T-helper 17 cell (primary cell): ENCODE measurements at regions not wholly inside any gene's neighbourhood (a gene's known extent, or its start where the extent isn't known, plus 50 kb on each side); places are given as distances from the start of the nearest gene placed in this dataset.

Experiments
- ATAC-seq: fragments of 150-1000 bp; cut with Tn5 transposase; 2 replicates; pipeline ENCODE4 v1.10.0; 2021; ENCODE audit warnings: mild to moderate bottlenecking, moderate library complexity
- DNase-seq, 3 donors: peaks; one replicate each; pipeline versions ENCODE4 v3.0.0 to v3.0.0-alpha.2; 2020 to 2021
- H3K9me3 ChIP-seq: one replicate; pipeline ENCODE4 v1.7.0; 2013; ENCODE audit warnings: low read length, mild to moderate bottlenecking; ENCODE audit not compliant: control insufficient read depth, poor library complexity, severe bottlenecking
- H3K27ac Mint-ChIP-seq: one replicate; pipeline ENCODE4 v1.8.0; 2022; ENCODE audit warnings: mild to moderate bottlenecking, moderate library complexity, mixed read lengths
- H3K27me3 Mint-ChIP-seq: one replicate; pipeline ENCODE4 v1.8.0; 2022; ENCODE audit warnings: mixed read lengths
- H3K36me3 Mint-ChIP-seq: one replicate; pipeline ENCODE4 v1.8.0; 2022; ENCODE audit warnings: low read depth, mixed read lengths
- H3K4me1 Mint-ChIP-seq: one replicate; pipeline ENCODE4 v1.8.0; 2022; ENCODE audit warnings: mild to moderate bottlenecking, mixed read lengths
- H3K4me3 Mint-ChIP-seq: one replicate; pipeline ENCODE4 v1.8.0; 2022; ENCODE audit warnings: mild to moderate bottlenecking, moderate library complexity, mixed read lengths

DNA sequence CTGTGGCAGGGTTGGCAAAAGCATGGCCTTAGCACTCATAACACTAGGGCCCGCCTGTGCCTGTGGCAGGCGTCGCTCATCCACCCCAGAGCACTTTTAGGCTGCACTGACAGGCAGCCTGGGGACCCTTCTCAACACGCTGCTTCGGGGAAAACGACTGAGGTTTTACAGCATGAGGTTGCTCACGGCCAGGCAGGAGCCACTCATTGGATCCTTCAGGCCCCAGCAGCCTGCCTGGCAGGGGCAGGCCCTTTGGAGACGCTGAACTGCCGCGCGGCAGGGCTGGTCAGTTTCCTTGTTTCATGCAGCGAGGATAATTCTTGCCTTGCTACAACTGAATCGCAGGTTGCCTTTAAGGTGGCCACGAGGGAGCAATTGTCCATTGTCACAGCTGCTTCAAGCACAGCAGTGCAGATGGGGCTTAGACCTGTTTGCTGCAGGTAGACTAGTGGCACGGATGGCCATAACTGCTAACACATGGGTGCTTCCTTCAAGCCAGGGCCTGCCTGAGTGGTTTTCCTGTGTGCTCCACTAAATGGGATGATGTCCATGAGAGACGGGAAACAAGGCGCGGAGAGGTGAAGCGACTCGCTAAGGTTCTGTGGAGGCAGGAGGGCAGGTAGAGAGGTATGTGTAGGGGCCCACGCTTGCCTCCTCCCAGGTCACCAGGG lies 49.9 kb upstream of the HS6ST1 start:
- Mint-ChIP-seq H3K4me1 (peaks cover 4% of the 10 kb centered on the region), H3K27me3 (peaks cover 11% of the 10 kb centered on the region), H3K4me3 (no peak overlapping the region), H3K27ac (no peak overlapping the region), H3K36me3 (no peaks in the 10 kb centered on the region)
- H3K9me3 ChIP-seq, result no peaks in the 10 kb centered on the region
- ATAC-seq (no peak), DNase-seq (no peak)

DNA sequence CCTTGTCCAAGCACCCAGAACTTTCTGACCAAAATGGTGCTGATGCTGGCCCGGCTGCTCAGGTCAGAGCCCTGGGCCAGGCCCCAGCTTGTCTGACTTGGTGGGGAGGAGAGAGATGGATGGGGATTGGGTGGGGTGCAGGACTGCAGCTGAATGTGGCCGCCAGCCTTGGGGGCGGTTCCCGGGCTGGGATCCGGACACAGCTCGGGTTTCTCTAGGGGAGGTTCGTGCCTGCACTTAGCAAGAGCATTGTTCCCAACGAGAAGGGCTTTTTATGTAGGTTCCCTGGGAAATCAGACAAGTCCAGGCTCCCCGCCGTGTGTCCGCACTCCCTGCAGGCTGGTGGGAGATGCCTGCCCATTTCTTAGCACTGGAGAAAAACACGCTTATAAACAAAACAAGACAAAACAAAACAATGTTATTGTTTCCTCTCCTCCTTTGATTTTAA lies 50.5 kb upstream of the HS6ST1 start:
- Mint-ChIP-seq H3K4me1 (peaks cover 4% of the 10 kb centered on the region), H3K27me3 (peaks cover 16% of the 10 kb centered on the region), H3K4me3 (no peak overlapping the region), H3K36me3 (no peaks in the 10 kb centered on the region), H3K27ac (no peak overlapping the region)
- no peak for ATAC-seq
- H3K9me3 ChIP-seq, result no peaks in the 10 kb centered on the region
- no peak for DNase-seq

DNA sequence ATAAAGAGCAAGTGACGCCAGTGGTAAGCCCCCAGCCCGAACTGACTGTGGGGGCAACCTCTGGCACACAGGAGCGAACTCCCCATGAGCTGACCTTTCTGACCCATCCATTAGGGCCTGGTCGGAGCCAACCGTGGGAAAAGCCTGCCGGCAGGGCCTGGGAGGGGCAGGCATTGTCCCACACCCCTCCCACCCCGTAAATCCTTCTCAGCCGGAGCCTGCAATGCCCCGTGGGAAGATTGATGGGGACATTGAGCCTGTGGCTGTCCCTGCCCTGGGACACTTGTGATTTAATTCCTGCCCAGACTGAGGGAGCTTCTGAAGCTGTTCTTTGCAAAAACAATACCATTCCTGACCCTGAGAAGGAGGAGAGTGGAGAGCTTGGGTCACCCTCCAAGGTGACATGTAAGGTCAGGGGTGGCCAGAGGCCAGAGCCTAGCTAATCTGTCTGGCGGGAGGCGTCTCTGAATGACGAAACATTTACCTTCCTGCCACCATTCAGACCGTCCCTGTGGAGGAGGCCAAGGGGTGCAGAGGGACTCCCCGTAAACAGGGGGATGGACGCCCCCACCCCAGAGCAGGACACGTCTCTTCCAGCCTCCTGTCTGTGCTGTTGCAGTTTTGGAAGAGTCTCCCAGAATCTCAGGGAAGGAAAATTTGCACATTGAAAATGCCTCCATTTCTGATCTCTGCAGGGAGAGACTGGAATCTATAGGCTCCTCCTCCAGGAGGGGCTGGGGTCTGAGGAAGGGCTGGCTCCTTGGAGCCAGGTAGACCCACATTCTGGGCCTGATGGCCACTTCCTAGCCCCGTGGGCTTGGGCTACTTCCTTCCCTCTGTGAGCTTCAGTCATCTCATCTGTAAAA lies 51.2 kb upstream of the HS6ST1 start:
- ATAC-seq (no peak), DNase-seq (no peak)
- Mint-ChIP-seq H3K36me3 (no peaks in the 10 kb centered on the region), H3K27me3 (peaks cover 16% of the 10 kb centered on the region), H3K4me3 (no peak overlapping the region), H3K27ac (no peak overlapping the region), H3K4me1 (peaks cover 4% of the 10 kb centered on the region)
- no peaks in the 10 kb centered on the region for H3K9me3 ChIP-seq

DNA sequence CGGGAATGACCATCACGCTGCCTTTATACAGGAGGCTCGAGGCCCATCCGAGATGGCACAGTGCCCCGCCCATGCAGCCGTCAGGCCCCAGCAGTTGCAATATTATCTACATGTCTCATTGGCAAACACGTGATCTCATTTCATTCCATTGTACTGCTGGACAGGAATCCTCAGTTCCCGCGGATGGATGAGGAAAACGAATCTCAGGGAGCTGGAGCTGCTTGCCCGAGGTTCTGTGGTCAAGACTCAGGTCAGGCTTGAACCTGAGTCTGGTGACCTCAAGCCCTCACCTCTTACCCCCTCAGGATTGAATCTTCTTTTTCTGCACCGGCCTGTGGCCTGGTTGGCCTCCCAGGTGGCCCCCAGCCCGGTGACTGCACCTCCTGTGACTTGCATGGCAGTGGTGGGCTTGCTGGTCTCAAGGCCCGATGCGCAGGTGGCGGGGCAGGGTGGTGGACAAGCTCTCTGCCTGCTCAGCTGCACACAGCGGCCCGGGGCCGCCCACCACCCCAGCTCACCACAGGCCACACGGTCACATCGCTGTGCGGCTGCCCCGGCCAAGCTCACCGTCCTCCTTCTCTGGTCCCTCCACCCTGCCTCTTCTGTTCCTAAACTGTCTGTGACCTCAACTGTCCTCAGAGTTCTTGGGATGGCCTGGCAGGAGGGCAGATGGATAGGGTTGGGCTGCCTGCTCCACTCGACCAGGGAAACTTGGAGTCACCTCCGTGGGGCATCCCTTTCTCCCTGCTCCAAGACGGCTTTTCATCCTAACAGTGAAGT lies 52.0 kb upstream of the HS6ST1 start:
- H3K4me3 Mint-ChIP-seq, result no peak overlapping the region
- ATAC-seq, result no peak
- H3K27me3 Mint-ChIP-seq, result peaks cover 16% of the 10 kb centered on the region
- H3K27ac Mint-ChIP-seq, result no peak overlapping the region
- DNase-seq, result peak in 1 of 3 donors; percentile 6
- H3K36me3 Mint-ChIP-seq, result no peaks in the 10 kb centered on the region
- no peaks in the 10 kb centered on the region for H3K9me3 ChIP-seq
- peaks cover 4% of the 10 kb centered on the region for H3K4me1 Mint-ChIP-seq

DNA sequence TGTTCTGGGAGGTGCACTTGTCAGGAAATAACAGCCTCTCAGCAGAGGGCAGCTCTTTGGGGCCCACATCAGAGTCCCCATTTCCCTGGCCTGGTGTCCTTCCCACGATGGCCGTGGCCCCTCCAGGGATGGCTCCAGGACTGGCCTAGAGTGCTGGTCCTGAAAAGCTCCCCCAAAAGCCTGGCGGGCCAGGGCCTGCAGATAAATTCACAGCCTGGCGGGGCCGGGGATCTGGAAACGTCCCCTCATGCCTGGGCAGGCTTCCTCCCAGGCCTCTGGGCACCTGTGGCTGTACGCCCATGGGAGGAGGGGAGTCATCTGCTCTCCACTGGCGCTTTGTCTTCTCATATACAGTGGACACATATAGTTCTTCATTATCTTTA lies 52.6 kb upstream of the HS6ST1 start:
- no peaks in the 10 kb centered on the region for H3K9me3 ChIP-seq
- H3K27ac Mint-ChIP-seq, result no peak overlapping the region
- H3K4me3 Mint-ChIP-seq, result no peak overlapping the region
- ATAC-seq (no peak), DNase-seq (peak in 1 of 3 donors; percentile 10)
- peaks cover 4% of the 10 kb centered on the region for H3K4me1 Mint-ChIP-seq
- no peaks in the 10 kb centered on the region for H3K36me3 Mint-ChIP-seq
- H3K27me3 Mint-ChIP-seq, result peaks cover 16% of the 10 kb centered on the region

DNA sequence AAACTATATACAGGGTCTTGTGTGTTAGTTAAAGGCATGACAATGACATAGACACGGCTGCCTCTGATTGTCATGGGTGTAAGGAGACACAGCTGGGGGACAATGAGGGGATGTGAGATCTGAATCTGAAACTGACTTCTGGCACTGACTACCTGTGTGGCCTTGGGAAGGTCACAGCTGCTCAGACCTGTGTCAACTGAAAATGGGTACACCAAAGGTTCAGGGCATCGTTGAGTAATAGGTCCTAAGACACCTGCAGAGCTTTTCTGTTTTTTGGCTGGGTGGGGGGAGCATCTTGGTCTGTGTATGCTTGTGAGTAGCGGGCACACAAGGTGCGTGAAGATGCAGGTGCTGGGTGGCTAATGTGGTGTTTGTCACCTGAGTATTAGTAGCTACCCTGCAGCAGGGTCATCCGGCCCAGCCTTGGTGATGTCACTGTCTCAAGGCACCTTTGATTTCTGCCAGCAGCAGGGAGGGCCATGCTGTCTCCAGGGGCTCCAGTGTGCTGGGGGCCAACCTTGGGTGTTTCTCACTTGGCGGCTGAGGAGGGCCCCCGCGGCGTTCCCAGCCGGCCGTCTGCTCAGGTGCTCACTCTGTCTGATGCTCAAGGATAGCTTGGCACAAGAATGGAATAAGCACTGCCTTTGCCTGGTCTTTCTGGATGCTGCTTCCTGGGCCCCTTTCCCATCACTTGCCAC lies 53.1 kb upstream of the HS6ST1 start:
- Mint-ChIP-seq H3K4me3 (no peak overlapping the region), H3K27ac (no peak overlapping the region), H3K4me1 (peaks cover 4% of the 10 kb centered on the region), H3K27me3 (peaks cover 16% of the 10 kb centered on the region), H3K36me3 (no peaks in the 10 kb centered on the region)
- ATAC-seq, result no peak
- H3K9me3 ChIP-seq, result no peaks in the 10 kb centered on the region
- no peak for DNase-seq

DNA sequence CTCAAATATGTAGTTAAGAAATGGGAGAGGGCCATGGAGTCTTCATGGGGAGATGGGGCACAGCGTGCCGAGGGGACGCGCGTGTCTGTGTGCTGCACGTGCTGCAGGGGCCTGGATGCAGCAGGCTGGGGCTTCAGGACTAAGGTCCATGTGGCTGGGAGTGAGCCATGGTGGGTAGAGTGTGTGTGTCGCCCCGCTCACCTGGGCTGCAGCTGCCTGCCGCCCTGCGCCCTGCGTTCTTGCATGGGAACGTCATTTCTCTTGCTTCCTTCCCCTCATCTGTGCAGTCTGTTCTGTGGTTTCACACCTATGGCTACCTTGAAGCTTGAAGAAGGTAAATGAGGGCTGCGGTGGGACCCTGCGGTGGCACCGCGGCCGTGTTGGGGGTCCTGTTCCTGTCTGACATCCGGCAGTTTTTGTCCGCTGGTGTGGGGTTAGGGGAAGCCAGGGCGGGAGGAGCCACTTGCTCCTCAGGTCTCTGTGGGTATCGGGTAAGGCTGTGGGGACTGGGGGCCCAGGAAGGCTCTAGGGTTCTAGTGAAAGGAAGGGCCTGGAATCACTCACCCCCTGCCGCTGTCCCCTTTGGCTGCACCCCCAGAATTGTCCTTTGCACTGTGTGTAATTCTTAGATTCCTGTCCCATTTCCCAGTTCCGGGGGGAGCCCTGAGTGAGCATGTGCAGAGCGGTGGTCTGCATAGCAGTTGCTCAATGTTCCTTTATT lies 54.1 kb upstream of the HS6ST1 start:
- Mint-ChIP-seq H3K27me3 (peaks cover 16% of the 10 kb centered on the region), H3K27ac (no peak overlapping the region), H3K4me1 (peaks cover 4% of the 10 kb centered on the region), H3K4me3 (no peak overlapping the region), H3K36me3 (no peaks in the 10 kb centered on the region)
- DNase-seq (peak in 1 of 3 donors; percentile 8), ATAC-seq (peak; percentile 20)
- H3K9me3 ChIP-seq, result no peaks in the 10 kb centered on the region

DNA sequence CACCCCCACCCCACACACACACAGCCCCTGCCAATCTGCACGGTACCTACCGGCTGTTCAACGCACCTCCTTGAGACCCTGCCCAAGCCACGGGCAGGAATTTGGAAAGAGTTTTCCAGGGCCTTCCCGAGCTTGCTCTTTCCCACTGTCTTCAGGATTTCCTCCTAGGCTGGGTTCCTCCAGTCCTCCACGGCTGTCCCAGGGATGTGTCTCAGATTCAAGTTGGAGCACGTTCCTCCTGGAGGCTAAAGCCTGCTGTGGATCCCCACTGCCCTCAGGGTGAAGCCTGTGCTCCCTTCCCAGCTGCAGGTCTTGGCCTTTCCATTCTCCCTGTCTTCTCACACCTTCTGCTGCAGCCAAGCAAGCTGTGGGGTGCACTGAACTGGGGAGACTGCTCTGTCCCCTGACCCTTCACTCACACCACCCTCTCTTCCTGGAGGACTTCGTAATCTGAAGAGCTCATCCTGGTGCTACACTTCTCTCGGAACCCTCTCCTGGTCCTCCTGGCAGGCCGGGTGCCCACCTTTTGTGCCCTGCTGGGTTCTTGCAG lies 54.9 kb upstream of the HS6ST1 start:
- no peak for DNase-seq
- Mint-ChIP-seq H3K27ac (no peak overlapping the region), H3K4me1 (peaks cover 4% of the 10 kb centered on the region), H3K36me3 (no peaks in the 10 kb centered on the region), H3K27me3 (peaks cover 16% of the 10 kb centered on the region), H3K4me3 (peak overlapping the region; percentile 63)
- no peak for ATAC-seq
- H3K9me3 ChIP-seq, result no peaks in the 10 kb centered on the region

DNA sequence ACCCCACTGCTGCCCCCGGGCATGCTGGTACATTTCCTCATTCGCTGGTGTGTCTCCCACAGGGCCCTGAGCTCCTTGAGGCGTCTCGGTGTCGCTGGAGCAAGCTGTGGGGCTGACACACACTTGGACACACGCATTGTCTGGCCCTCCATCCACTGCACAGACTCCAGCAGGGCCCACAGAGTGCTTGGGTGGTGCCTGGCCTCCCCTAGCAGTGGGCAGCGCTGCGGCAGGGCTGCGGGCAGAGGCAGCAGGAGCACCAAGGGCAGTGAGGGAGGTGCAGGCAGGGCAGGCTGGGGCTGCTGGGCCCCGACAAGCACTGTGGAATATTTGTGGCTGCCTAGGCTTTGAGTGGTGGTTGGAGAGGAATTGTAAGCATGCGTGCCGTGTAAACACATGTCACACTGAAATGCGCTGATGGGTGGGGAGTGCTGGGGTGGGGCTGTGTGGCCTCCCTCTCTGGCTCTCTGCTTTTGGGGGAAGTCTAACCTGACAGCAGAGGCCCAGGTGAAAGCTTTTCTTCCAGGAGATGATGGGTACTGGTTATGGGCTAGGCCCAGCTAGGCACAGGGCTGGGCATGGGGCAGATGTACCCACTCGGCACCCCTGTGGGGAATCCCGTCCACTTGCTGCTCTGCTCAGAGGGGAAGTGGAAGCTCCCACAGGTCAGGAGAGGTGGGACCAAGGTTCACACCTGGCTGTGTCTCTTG lies 55.5 kb upstream of the HS6ST1 start:
- Mint-ChIP-seq H3K4me3 (peak overlapping the region; percentile 63), H3K27me3 (peaks cover 11% of the 10 kb centered on the region), H3K27ac (no peak overlapping the region), H3K4me1 (peaks cover 4% of the 10 kb centered on the region), H3K36me3 (no peaks in the 10 kb centered on the region)
- H3K9me3 ChIP-seq, result no peaks in the 10 kb centered on the region
- no peak for DNase-seq
- no peak for ATAC-seq

DNA sequence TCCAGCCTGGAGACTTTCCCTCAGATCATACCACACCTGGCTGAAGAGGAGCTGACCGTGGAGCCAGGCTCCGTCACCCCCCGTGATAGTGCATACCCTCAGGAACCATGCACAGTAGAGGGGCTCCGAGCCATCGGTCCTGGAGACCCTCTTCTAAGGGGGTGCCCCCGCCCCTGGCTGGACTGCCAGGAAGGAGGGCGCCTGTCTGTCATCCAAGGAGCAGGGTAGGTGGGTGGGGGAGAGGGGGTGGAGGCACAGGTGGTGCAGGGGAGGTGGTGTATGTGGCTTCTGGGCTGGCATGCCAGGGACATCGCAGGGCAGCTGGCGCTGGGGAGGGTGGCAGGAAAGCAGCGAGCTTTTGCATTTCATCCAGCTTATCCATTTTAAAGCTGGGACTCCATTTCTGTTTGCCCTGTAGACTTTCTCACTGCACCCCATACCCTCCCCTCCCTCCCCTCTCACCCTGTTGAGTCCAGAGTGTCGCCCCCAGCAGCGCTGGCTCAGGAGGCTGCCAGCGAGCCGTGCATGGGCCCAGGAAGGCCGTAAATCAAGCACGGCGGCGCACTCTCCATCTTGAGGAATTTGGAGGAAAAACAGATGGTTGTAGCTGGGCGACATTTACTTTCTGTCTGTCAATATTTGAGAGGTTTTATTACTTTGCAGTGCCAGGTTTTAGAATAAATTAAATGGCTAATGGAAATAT lies 56.2 kb upstream of the HS6ST1 start:
- no peaks in the 10 kb centered on the region for H3K36me3 Mint-ChIP-seq
- H3K27ac Mint-ChIP-seq, result no peak overlapping the region
- DNase-seq, result no peak
- peaks cover 7% of the 10 kb centered on the region for H3K27me3 Mint-ChIP-seq
- no peak overlapping the region for H3K4me3 Mint-ChIP-seq
- no peaks in the 10 kb centered on the region for H3K9me3 ChIP-seq
- ATAC-seq, result no peak
- peaks cover 4% of the 10 kb centered on the region for H3K4me1 Mint-ChIP-seq

DNA sequence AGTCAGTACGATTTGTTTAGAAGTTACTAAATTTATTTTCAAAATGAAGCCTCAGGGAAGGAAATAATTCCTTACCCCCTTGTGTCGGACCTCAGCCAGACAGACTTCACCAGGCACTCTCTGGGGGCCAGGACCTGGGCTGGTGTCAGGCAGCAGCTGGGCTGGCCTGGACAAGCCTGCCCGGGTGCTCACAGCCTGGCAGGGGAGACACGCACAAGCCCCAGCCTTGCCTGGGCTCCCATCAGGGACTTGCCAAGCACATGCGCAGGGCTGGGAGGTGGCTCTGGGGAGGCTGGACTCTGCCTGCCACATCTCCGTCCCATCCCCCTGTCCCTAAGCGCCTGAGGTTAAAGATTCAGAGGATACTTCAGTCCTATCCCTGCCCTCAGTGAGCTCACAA lies 56.8 kb upstream of the HS6ST1 start:
- DNase-seq (no peak), ATAC-seq (no peak)
- Mint-ChIP-seq H3K36me3 (no peaks in the 10 kb centered on the region), H3K27me3 (peaks cover 7% of the 10 kb centered on the region), H3K4me3 (no peak overlapping the region), H3K27ac (no peak overlapping the region), H3K4me1 (peaks cover 4% of the 10 kb centered on the region)
- no peaks in the 10 kb centered on the region for H3K9me3 ChIP-seq
